ENCODE measurements at regions not wholly inside any gene's neighbourhood (a gene's known extent, or its start where the extent isn't known, plus 50 kb on each side); places are given as distances from the start of the nearest gene placed in this dataset.

DNA sequence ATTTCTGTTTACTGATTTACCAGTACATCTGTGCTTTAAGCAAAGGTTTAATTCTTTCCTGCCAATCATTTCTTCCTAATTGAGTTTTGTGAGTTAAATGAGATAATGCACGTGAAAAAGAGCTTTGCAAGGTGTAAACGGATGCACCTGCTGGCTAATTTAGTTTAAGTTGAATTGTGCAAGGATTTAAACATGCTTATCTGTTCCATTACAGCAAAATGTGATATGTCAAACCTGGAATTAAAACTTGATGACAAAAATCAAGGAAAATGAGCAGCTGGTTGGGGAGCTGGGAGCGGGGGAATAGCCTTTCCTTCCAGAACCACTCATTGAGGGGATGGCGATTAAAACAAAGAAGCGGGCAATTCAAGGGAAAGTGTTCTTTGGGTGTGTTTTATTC lies 155.0 kb upstream of the CTTNBP2 start:
- no peaks in the 10 kb centered on the region for H3K9me3 ChIP-seq (ENCODE audit: control insufficient read depth, low read length)
- no peaks in the 10 kb centered on the region for H3K4me1 ChIP-seq (ENCODE audit: control insufficient read depth, insufficient read depth, low read length, poor library complexity, severe bottlenecking)
- H3K4me3 ChIP-seq (ENCODE audit: extremely low read depth, insufficient read depth, low read length, poor library complexity, severe bottlenecking) = no peak overlapping the region
- 89 to 96% methylated on average over 3 of the region's 5 CpGs for WGBS, 2 experiments (ENCODE audit: insufficient coverage in 2 of 2)
- no peak overlapping the region for H3K27ac ChIP-seq (ENCODE audit: low read depth, low read length, severe bottlenecking)
- no peaks in the 10 kb centered on the region for H3K36me3 ChIP-seq (ENCODE audit: control insufficient read depth, insufficient read depth, low read length)

DNA sequence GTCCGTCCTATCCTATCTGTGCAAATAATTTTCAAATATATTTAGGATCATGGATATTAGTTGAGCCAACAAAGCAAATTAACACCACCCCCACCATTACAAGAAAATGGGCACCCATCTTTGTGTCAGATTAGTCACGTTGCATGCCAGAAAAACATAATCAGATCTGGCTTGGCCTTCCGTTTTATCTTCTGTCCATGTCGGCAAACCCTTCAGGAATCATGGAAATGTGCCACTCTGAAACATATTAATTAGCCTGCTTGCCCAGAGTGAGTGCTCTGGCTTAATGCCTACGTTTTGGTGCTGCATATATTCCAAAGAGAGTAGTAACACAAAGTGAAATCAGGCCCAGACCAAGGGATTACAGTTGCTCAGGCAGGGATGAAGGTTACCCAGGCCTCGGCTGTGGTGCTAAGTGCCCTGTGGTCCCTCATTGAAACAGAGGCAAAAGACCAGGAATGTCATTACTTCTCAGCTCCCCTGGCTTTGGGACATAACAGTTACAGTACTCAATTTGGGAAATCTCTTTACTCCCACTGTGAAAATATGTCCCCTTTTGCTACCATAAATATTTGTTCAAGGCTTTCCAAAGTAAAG lies 154.0 kb upstream of the LSM8 start:
- Histone ChIP-seq H3K4me3 (ENCODE audit: extremely low read depth, insufficient read depth, low read length, poor library complexity, severe bottlenecking) (no peak overlapping the region), H3K36me3 (ENCODE audit: control insufficient read depth, insufficient read depth, low read length) (no peaks in the 10 kb centered on the region), H3K9me3 (ENCODE audit: control insufficient read depth, low read length) (no peaks in the 10 kb centered on the region), H3K27ac (ENCODE audit: low read depth, low read length, severe bottlenecking) (no peak overlapping the region), H3K4me1 (ENCODE audit: control insufficient read depth, insufficient read depth, low read length, poor library complexity, severe bottlenecking) (no peaks in the 10 kb centered on the region)
- 84 to 90% methylated on average over 3 to 5 of the region's 6 CpGs for WGBS, 2 experiments (ENCODE audit: insufficient coverage in 2 of 2)

DNA sequence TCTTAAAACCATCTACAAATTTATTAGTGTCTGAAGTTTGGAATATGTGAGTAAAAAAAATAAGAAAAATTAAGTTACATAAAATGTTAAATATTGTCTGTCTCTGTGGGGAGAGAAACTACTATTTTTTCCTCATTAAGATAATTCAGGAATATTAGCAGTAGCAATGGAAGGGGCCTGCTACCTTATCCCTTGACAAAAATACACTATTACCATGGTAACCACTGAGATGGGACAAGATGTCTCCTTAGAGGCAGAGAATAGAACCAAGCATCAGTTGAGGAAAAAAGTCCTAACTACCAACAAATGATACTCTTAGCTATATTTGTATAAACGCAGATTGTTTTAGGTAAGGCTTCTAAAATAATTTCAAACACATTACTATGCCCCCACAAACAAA lies 150.7 kb upstream of the LSM8 start:
- WGBS, 2 experiments (ENCODE audit: insufficient coverage in 2 of 2) = no CpG with 5 or more reads among the region's 1 CpG
- H3K36me3 ChIP-seq (ENCODE audit: control insufficient read depth, insufficient read depth, low read length) = no peaks in the 10 kb centered on the region
- H3K27ac ChIP-seq (ENCODE audit: low read depth, low read length, severe bottlenecking) = no peak overlapping the region
- no peaks in the 10 kb centered on the region for H3K4me1 ChIP-seq (ENCODE audit: control insufficient read depth, insufficient read depth, low read length, poor library complexity, severe bottlenecking)
- no peaks in the 10 kb centered on the region for H3K9me3 ChIP-seq (ENCODE audit: control insufficient read depth, low read length)
- H3K4me3 ChIP-seq (ENCODE audit: extremely low read depth, insufficient read depth, low read length, poor library complexity, severe bottlenecking) = no peak overlapping the region

DNA sequence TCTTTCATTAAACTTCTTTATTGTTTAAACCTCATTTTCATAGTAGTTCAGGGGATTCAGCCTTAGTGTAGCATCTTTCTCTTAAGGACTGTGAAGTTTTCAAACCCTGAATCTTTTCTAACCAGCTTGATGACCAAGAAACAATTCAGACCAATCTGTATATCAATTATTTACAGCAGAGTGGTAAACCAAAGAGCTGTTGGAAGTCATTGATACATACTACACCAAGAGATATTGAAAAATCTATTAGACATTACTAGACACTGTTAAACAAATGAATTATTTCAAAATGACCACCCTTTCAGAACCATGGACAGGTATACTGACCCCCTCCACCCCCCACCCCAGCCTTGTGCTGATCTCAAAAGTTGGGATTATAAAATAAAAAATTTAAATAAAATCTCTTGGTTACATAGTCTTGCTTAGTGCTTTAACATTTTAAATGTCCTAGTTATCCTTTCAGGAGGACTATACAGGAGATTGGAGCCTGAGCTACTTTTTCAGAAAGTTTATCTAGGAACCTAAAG lies 143.9 kb upstream of the LSM8 start:
- Histone ChIP-seq H3K4me3 (ENCODE audit: extremely low read depth, insufficient read depth, low read length, poor library complexity, severe bottlenecking) (no peak overlapping the region), H3K4me1 (ENCODE audit: control insufficient read depth, insufficient read depth, low read length, poor library complexity, severe bottlenecking) (peaks cover 9% of the 10 kb centered on the region), H3K9me3 (ENCODE audit: control insufficient read depth, low read length) (no peaks in the 10 kb centered on the region)

DNA sequence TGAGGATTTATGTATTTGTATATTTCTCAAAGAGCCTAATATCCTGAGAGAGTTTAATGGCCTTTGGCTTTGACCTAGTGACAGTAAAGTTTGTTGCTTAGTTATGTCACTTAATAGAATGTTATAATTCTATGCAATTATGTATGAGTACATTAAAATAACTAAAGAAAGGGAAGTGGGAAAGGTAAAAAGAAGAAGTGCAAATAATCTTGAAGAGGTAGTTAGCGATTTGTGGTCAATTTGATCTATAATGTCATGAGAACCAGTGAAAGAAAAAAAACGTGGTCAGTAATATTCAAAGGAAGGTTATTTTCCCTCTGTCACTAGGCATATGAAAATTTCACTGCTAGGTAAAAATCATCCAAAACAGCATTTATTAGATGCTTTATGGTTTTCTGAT lies 143.4 kb upstream of the LSM8 start:
- 100% methylated on average over 1 of the region's 2 CpGs; no CpG with 5 or more reads in 1 of the 2 experiments for WGBS, 2 experiments (ENCODE audit: insufficient coverage in 2 of 2)
- Histone ChIP-seq H3K36me3 (ENCODE audit: control insufficient read depth, insufficient read depth, low read length) (no peaks in the 10 kb centered on the region), H3K4me1 (ENCODE audit: control insufficient read depth, insufficient read depth, low read length, poor library complexity, severe bottlenecking) (peaks cover 9% of the 10 kb centered on the region), H3K9me3 (ENCODE audit: control insufficient read depth, low read length) (no peaks in the 10 kb centered on the region), H3K27ac (ENCODE audit: low read depth, low read length, severe bottlenecking) (no peak overlapping the region), H3K4me3 (ENCODE audit: extremely low read depth, insufficient read depth, low read length, poor library complexity, severe bottlenecking) (no peak overlapping the region)

More for the DNA sequence above, 143.9 kb upstream of the LSM8 start:
- H3K36me3 ChIP-seq (ENCODE audit: control insufficient read depth, insufficient read depth, low read length) = no peaks in the 10 kb centered on the region
- no peak overlapping the region for H3K27ac ChIP-seq (ENCODE audit: low read depth, low read length, severe bottlenecking)

DNA sequence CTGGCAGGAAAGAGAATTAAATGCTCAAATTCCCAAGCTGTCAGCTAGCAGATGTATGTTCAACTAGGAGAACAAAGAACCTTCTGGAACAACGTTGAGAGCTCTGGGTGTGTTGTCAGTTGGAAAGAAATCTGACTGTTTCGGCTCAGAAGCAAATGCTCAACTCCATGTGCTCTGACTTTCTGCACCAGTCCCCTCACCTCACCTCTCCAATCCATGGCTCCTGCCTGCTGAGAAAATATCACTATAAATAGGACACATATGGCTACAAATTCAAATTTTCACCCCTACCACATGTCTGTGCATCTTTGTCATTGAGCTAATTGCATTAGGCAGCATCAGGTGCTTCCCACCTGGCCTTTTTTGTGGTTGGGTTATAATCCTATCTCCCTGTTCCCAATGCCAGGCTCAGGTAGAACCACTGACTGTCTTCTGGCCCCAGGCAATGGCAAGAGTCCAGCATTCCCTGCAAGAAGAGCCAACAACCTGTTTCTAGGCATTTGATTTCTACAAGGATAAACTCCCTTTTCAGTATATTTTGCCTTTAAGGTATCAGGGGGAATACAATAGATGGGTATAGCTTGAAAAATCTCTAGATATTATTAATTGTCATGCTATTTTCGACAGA lies 142.6 kb upstream of the LSM8 start:
- Histone ChIP-seq H3K9me3 (ENCODE audit: control insufficient read depth, low read length) (no peaks in the 10 kb centered on the region), H3K27ac (ENCODE audit: low read depth, low read length, severe bottlenecking) (no peak overlapping the region), H3K36me3 (ENCODE audit: control insufficient read depth, insufficient read depth, low read length) (no peaks in the 10 kb centered on the region), H3K4me1 (ENCODE audit: control insufficient read depth, insufficient read depth, low read length, poor library complexity, severe bottlenecking) (peaks cover 9% of the 10 kb centered on the region), H3K4me3 (ENCODE audit: extremely low read depth, insufficient read depth, low read length, poor library complexity, severe bottlenecking) (no peak overlapping the region)
- WGBS, 2 experiments (ENCODE audit: insufficient coverage in 2 of 2) = 67 to 100% methylated on average over 1 to 2 of the region's 3 CpGs

DNA sequence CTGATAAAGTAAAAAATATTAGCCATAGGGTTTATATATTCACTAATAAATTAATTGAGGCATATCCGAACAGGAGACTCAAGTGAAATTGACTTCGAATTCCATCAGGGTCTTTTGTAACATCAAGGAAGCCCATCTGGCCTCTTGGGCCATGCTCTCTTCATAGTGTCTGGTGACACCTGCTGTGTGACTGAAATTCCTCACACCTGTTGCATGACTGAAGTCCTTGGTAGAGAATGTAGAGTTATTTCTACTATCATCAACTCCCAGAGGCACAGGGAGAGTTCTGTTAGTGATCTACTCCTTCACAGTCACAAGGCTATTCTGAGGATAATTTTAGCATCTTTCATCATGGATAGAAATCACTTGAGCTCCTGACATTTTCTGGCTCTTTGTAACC lies 138.3 kb upstream of the LSM8 start:
- 80 to 89% methylated on average over 1 to 2 of the region's 2 CpGs for WGBS, 2 experiments (ENCODE audit: insufficient coverage in 2 of 2)
- no peaks in the 10 kb centered on the region for H3K36me3 ChIP-seq (ENCODE audit: control insufficient read depth, insufficient read depth, low read length)
- peaks cover 9% of the 10 kb centered on the region for H3K4me1 ChIP-seq (ENCODE audit: control insufficient read depth, insufficient read depth, low read length, poor library complexity, severe bottlenecking)
- no peak overlapping the region for H3K27ac ChIP-seq (ENCODE audit: low read depth, low read length, severe bottlenecking)
- H3K4me3 ChIP-seq (ENCODE audit: extremely low read depth, insufficient read depth, low read length, poor library complexity, severe bottlenecking) = no peak overlapping the region
- no peaks in the 10 kb centered on the region for H3K9me3 ChIP-seq (ENCODE audit: control insufficient read depth, low read length)

DNA sequence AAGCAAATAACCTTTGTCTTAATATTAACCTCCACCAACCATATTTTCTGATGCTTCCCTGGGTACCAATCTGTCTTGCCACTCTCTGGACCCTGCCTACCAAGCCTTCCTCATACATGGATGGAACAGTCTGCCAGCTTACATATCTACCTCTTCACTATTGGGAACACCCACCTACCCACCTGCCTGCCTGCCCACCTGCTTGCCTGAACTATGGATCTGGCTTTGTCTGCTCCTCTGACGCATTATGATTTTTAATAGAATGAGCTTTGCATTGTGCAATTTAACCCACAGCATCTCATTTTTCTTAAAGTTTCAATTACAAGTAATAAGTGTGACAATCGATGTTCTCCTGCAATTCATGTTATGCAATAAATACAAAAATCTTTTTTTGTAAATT lies 137.9 kb upstream of the LSM8 start:
- H3K4me1 ChIP-seq (ENCODE audit: control insufficient read depth, insufficient read depth, low read length, poor library complexity, severe bottlenecking) = peaks cover 9% of the 10 kb centered on the region
- no peak overlapping the region for H3K4me3 ChIP-seq (ENCODE audit: extremely low read depth, insufficient read depth, low read length, poor library complexity, severe bottlenecking)
- H3K36me3 ChIP-seq (ENCODE audit: control insufficient read depth, insufficient read depth, low read length) = no peaks in the 10 kb centered on the region
- WGBS, 2 experiments (ENCODE audit: insufficient coverage in 2 of 2) = 100% methylated on average over 1 of the region's 2 CpGs; no CpG with 5 or more reads in 1 of the 2 experiments
- H3K27ac ChIP-seq (ENCODE audit: low read depth, low read length, severe bottlenecking) = no peak overlapping the region
- no peaks in the 10 kb centered on the region for H3K9me3 ChIP-seq (ENCODE audit: control insufficient read depth, low read length)

DNA sequence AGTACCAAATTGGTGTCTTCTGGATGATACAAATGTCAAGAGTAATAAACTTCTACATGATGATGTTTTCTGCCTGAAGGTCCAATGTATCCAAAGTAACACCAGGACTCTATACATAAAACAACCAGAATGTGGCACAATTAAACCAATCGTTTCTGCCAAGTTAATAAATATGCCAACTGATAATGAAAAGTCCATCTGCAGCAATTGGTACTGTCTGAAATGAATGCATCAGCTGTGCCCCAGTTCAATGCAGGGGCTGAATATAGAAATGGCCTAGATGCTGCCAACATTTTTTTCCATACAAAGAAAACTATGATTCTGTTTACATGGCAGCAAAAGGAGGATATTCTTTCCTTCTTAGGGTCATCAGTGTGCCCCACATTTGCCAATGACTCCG lies 137.2 kb upstream of the LSM8 start:
- Histone ChIP-seq H3K27ac (ENCODE audit: low read depth, low read length, severe bottlenecking) (no peak overlapping the region), H3K9me3 (ENCODE audit: control insufficient read depth, low read length) (no peaks in the 10 kb centered on the region), H3K36me3 (ENCODE audit: control insufficient read depth, insufficient read depth, low read length) (no peaks in the 10 kb centered on the region), H3K4me1 (ENCODE audit: control insufficient read depth, insufficient read depth, low read length, poor library complexity, severe bottlenecking) (peaks cover 6% of the 10 kb centered on the region), H3K4me3 (ENCODE audit: extremely low read depth, insufficient read depth, low read length, poor library complexity, severe bottlenecking) (no peak overlapping the region)
- 80% methylated on average over 1 of the region's 2 CpGs; no CpG with 5 or more reads in 1 of the 2 experiments for WGBS, 2 experiments (ENCODE audit: insufficient coverage in 2 of 2)

DNA sequence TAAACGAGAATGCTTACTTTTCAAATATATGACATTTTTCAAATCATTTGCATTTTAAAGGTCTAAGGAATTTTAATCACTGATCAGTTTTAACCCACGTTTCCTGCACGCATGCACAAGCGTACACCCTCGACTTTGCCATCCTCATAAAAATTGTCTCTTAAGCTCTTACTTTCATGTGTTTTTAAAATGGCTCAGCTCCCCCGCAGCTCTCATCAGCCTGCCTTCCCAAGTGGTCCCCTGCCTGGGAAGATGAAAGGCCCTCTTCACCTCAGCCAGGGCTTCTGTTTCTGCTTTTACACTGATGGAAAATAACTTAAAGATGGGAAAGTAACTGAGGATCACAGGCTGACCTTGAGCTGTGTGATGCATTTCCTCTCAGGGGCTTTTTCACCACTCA lies 131.6 kb upstream of the LSM8 start:
- WGBS, 2 experiments (ENCODE audit: insufficient coverage in 2 of 2) = 70 to 76% methylated on average over 6 of the region's 6 CpGs
- Histone ChIP-seq H3K4me3 (ENCODE audit: extremely low read depth, insufficient read depth, low read length, poor library complexity, severe bottlenecking) (no peak overlapping the region), H3K9me3 (ENCODE audit: control insufficient read depth, low read length) (no peaks in the 10 kb centered on the region), H3K4me1 (ENCODE audit: control insufficient read depth, insufficient read depth, low read length, poor library complexity, severe bottlenecking) (no peaks in the 10 kb centered on the region), H3K27ac (ENCODE audit: low read depth, low read length, severe bottlenecking) (no peak overlapping the region), H3K36me3 (ENCODE audit: control insufficient read depth, insufficient read depth, low read length) (no peaks in the 10 kb centered on the region)

DNA sequence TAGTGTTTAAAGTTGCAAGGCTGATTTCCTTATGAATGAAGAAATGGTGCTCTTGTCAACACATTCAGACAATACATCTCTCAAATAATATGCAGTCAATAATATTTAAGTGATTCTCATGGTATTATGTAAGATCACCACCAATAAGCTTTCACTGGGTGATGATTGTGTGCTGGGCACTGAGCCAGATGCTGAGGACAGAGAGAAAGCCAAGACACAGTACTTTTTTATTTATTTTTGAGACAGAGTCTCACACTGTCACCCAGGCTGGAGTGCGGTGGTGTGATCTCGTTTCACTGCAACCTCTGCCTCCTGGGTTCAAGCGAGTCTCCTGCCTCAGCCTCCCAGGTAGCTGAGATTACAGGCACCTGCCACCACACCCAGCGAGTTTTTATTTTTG lies 130.6 kb upstream of the LSM8 start:
- H3K4me1 ChIP-seq (ENCODE audit: control insufficient read depth, insufficient read depth, low read length, poor library complexity, severe bottlenecking) = no peaks in the 10 kb centered on the region
- no peaks in the 10 kb centered on the region for H3K9me3 ChIP-seq (ENCODE audit: control insufficient read depth, low read length)
- no peaks in the 10 kb centered on the region for H3K36me3 ChIP-seq (ENCODE audit: control insufficient read depth, insufficient read depth, low read length)
- H3K27ac ChIP-seq (ENCODE audit: low read depth, low read length, severe bottlenecking) = no peak overlapping the region
- no peak overlapping the region for H3K4me3 ChIP-seq (ENCODE audit: extremely low read depth, insufficient read depth, low read length, poor library complexity, severe bottlenecking)
- WGBS, 2 experiments (ENCODE audit: insufficient coverage in 2 of 2) = 90 to 100% methylated on average over 3 to 4 of the region's 4 CpGs
